BE2C (cell line): ENCODE measurements at regions not wholly inside any gene's neighbourhood (a gene's known extent, or its start where the extent isn't known, plus 50 kb on each side); places are given as distances from the start of the nearest gene placed in this dataset.

ENCODE experiments used
- DNase-seq: peaks from one replicate; pipeline ENCODE4 v3.0.0-alpha.2; 2020
- H3K27me3 ChIP-seq: fragments of 250-450 bp; sonication (Bioruptor Pico); 2 replicates; pipeline ENCODE4 v1.5.1; 2020; ENCODE audit warnings: mild to moderate bottlenecking
- H3K36me3 ChIP-seq: fragments of 250-450 bp; sonication (Bioruptor Pico); 2 replicates; pipeline ENCODE4 v1.5.1; 2020; ENCODE audit warnings: mild to moderate bottlenecking
- H3K4me1 ChIP-seq: fragments of 250-450 bp; sonication (Bioruptor Pico); 2 replicates; pipeline ENCODE4 v1.5.1; 2020
- H3K4me3 ChIP-seq: 2 replicates; pipeline ENCODE4 v1.5.1; 2011; ENCODE audit warnings: low read depth, low read length
- H3K9me3 ChIP-seq: fragments of 250-450 bp; sonication (Bioruptor Pico); 2 replicates; pipeline ENCODE4 v1.5.1; 2020
- TF ChIP-seq, protein P1 (sequence below): IDR thresholded peaks from 2 replicates; pipeline ENCODE4 v1.5.1; 2012; ENCODE audit warnings: mild to moderate bottlenecking, low read depth, low read length

DNA sequence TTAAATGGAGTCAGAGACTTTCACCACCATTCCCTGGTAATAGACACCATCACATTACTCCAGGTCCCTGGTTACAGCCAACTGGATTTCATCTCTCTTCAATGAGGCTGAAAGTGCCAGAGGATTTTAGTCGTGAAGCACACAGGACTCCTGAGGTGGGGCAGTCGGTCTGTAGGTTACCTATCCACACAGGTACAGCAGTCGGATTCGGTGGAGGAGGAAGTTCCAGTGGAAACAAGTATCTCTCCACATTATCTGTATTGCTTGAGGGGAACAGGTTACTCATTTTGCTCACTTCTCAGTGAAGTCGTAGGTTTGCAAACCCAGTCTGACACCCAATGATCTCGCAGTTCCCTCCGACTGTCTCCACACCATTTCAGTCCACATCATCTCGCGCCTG, 82.3 kb upstream of the TMEM45B start:
- H3K27me3 ChIP-seq, result no peaks in the 10 kb centered on the region

GRCh38 chr11:129733981-129734380, 81.7 kb upstream of the TMEM45B start:
- Histone ChIP-seq H3K27me3 (no peaks in the 10 kb centered on the region), H3K36me3 (no peaks in the 10 kb centered on the region), H3K9me3 (no peaks in the 10 kb centered on the region), H3K4me1 (no peaks in the 10 kb centered on the region), H3K4me3 (no peak overlapping the region)
- no peak for DNase-seq
- TF ChIP-seq, protein P1, sequence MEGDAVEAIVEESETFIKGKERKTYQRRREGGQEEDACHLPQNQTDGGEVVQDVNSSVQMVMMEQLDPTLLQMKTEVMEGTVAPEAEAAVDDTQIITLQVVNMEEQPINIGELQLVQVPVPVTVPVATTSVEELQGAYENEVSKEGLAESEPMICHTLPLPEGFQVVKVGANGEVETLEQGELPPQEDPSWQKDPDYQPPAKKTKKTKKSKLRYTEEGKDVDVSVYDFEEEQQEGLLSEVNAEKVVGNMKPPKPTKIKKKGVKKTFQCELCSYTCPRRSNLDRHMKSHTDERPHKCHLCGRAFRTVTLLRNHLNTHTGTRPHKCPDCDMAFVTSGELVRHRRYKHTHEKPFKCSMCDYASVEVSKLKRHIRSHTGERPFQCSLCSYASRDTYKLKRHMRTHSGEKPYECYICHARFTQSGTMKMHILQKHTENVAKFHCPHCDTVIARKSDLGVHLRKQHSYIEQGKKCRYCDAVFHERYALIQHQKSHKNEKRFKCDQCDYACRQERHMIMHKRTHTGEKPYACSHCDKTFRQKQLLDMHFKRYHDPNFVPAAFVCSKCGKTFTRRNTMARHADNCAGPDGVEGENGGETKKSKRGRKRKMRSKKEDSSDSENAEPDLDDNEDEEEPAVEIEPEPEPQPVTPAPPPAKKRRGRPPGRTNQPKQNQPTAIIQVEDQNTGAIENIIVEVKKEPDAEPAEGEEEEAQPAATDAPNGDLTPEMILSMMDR, result no peak

More for the DNA sequence above, 82.3 kb upstream of the TMEM45B start:
- DNase-seq, result no peak
- TF ChIP-seq, protein P1, result no peak
- Histone ChIP-seq H3K4me1 (no peaks in the 10 kb centered on the region), H3K9me3 (no peaks in the 10 kb centered on the region), H3K4me3 (no peak overlapping the region), H3K36me3 (no peaks in the 10 kb centered on the region)

DNA sequence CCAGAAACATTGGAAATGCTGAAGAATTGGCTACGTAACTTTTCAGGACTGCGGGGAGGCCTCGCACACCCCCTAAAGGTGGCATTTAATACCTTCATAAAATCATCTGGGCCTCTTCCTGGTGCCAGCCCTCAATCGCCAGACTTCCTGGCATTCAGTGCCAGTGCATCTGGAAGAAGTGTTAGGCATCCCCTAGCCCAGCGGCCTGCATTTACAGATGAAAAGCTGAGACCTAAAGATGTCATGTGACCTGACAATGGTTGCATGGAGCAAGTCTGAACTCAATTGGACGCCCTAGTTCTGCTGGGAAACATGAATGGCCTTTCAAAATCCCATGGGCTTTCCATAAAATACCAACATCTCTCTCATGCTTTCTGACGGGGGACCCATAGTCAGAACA, 81.0 kb upstream of the TMEM45B start:
- DNase-seq, result no peak
- Histone ChIP-seq H3K4me3 (no peak overlapping the region), H3K27me3 (no peaks in the 10 kb centered on the region), H3K4me1 (no peaks in the 10 kb centered on the region), H3K36me3 (no peaks in the 10 kb centered on the region), H3K9me3 (no peaks in the 10 kb centered on the region)
- TF ChIP-seq, protein P1, result no peak

GRCh38 chr11:129737831-129738230, 77.8 kb upstream of the TMEM45B start:
- Histone ChIP-seq H3K36me3 (no peaks in the 10 kb centered on the region), H3K4me3 (no peak overlapping the region), H3K27me3 (no peaks in the 10 kb centered on the region), H3K9me3 (no peaks in the 10 kb centered on the region), H3K4me1 (no peaks in the 10 kb centered on the region)
- TF ChIP-seq, protein P1, result no peak
- no peak for DNase-seq

DNA sequence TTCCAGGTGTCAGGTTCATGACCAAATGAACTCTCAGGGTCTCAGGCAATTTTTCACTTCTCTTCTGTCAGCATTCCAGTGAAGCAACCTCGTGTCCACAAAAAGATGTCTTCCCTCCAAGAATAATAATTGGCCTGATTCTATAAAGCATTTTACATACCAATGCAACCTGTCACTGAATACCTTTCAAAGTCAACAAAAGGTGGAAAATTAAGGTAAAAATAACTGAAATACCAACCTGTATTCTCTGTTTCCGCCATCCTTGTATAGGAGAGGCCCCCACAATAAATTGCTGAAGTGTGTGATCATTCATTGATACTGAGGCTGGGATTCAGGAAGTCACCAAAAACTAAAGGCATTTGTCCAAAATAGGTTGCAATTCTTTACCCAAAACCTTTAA, 77.4 kb upstream of the TMEM45B start:
- Histone ChIP-seq H3K9me3 (no peaks in the 10 kb centered on the region), H3K27me3 (peaks cover 3% of the 10 kb centered on the region)

DNA sequence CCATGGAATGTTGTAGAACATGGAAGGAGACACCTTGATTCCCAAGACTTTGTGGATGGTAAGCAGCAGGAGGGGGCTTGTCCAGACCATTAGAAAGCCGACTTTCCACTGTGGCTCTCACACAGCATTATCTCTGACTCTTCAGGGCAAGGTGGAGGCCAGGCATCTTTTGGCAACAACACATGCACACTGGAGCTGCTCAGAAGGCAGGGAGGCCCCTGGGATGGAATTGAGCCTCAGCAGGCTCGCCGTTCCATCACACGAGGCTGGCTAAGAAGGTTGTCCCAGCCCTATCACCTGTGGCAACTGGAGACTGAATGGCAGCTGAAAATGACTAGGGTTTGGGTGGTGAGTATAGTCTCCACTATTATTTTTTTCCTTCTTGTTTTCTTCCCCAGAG, 76.3 kb upstream of the TMEM45B start:
- no peaks in the 10 kb centered on the region for H3K9me3 ChIP-seq
- no peak overlapping the region for H3K4me3 ChIP-seq
- no peak for DNase-seq
- H3K36me3 ChIP-seq, result no peaks in the 10 kb centered on the region
- TF ChIP-seq, protein P1, result no peak
- H3K4me1 ChIP-seq, result no peaks in the 10 kb centered on the region
- H3K27me3 ChIP-seq, result peaks cover 9% of the 10 kb centered on the region

More for the DNA sequence above, 77.4 kb upstream of the TMEM45B start:
- Histone ChIP-seq H3K4me3 (no peak overlapping the region), H3K4me1 (no peaks in the 10 kb centered on the region), H3K36me3 (no peaks in the 10 kb centered on the region)
- no peak for DNase-seq
- TF ChIP-seq, protein P1, result no peak
